ENCODE measurements at regions not wholly inside any gene's neighbourhood (a gene's known extent, or its start where the extent isn't known, plus 50 kb on each side); places are given as distances from the start of the nearest gene placed in this dataset.

- peak; percentile 39 for TF ChIP-seq CTCF (conservative IDR thresholded peaks at IDR 0.05)
- no peak for TF ChIP-seq ZFX (IDR thresholded peaks at IDR 0.05)
These were observed 300.2 kb upstream of the GPR149 start for GRCh38 chr3:154730186-154730585.
